ENCODE measurements at regions not wholly inside any gene's neighbourhood (a gene's known extent, or its start where the extent isn't known, plus 50 kb on each side); places are given as distances from the start of the nearest gene placed in this dataset.
"Not testable (repeated sequence)": the region's sequence is repeated elsewhere in the genome, so short reads cannot be mapped to it uniquely, and the experiment has no call there.

DNA sequence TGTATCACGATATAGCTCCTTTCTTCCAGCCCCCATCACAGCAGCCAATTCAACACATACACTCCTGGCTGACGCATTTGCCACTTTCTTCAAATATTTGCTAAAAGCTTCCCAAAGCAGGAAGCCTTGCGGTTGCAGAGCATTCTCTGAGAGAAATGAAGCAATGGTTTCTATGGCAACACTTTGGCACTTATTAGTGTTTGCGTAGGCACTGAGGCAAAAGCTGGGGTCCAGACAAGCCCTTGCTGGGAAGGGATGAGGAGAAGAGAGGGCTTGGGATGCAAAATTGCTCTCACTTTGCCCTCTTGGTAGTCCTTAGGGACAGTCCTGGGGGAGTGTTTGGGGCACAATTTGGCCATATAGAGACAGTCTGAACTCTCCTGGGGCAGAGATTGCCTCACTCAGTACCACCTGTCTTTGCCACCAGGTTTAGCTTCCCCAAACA lies 55.0 kb upstream of the PAK3 start:
- H3K27ac ChIP-seq (ENCODE audit: low read depth, low read length): no peak overlapping the region
- DNase-seq (ENCODE audit: low read depth, low spot score): peak; percentile 20
- ChIA-PET CTCF (interaction anchor here (1.2 kb wide), 1 partner anchor 59 kb away, joined by 3 read pairs; no protein-coding TSS in a partner anchor), POLR2A (no interaction called here)
- no peaks in the 10 kb centered on the region for H3K9me3 ChIP-seq (ENCODE audit: control insufficient read depth, insufficient read depth, low read length)
- no peaks in the 10 kb centered on the region for H3K27me3 ChIP-seq (ENCODE audit: control insufficient read depth, insufficient read depth, low read length)
- H3K4me3 ChIP-seq (ENCODE audit: low read depth, low read length): no peak overlapping the region
- TF ChIP-seq, protein P1, sequence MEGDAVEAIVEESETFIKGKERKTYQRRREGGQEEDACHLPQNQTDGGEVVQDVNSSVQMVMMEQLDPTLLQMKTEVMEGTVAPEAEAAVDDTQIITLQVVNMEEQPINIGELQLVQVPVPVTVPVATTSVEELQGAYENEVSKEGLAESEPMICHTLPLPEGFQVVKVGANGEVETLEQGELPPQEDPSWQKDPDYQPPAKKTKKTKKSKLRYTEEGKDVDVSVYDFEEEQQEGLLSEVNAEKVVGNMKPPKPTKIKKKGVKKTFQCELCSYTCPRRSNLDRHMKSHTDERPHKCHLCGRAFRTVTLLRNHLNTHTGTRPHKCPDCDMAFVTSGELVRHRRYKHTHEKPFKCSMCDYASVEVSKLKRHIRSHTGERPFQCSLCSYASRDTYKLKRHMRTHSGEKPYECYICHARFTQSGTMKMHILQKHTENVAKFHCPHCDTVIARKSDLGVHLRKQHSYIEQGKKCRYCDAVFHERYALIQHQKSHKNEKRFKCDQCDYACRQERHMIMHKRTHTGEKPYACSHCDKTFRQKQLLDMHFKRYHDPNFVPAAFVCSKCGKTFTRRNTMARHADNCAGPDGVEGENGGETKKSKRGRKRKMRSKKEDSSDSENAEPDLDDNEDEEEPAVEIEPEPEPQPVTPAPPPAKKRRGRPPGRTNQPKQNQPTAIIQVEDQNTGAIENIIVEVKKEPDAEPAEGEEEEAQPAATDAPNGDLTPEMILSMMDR (IDR thresholded peaks at IDR 0.05; ENCODE audit: low read depth, low read length): no peak

DNA sequence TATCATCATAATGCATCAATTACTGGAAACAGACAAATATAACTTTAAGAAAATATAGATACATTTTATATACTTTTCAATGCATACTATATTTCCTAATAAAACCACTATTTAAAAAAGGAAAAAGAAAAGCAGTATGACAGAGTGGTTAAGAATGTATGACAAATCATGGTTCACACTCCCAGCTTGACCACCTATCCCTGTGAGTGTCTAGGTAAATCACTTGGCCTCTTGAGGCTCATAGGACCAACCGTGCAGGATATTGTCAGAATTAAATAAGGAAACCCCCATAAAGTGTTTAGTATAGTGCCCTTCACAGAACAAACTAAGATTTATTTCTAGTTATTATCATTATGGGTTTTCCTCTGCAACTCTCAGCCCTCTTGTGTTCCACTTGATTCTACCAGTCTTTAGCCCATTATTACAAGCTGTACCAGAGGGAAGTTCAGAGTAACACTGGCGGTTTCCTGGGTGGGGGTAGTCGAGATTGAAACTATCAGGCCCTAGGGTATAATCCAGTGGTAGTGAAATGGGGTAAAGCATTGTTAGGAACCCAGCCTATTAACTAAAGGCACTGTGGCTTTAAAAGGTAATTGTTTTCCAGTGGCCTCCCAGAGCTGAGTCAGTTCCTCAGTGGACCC lies 55.5 kb upstream of the PAK3 start:
- Histone ChIP-seq H3K4me3 (ENCODE audit: low read depth, low read length) (no peak overlapping the region), H3K27ac (ENCODE audit: low read depth, low read length) (no peak overlapping the region)
- CTCF ChIA-PET: interaction anchor here (1.2 kb wide), 1 partner anchor 60 kb away, joined by 3 read pairs; no protein-coding TSS in a partner anchor

DNA sequence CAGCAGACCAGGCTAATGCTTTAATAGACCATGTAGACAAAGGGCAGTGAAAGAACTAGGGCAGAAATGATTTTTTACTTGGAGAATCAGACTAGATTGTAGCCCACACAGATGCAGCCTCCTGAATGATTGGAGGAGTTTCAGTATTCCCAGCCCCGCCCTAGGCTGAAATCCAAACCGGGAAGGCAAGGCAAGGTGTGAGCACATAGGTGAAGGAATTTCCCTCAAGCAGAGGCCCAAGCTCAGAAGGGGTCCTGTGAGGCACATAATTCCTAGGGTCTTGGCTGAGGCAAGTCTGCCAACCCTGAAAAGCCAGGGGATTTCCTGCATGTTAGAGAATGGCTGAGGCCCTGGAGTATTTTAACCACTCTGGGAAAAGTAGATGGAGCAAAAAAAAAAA lies 56.4 kb upstream of the PAK3 start:
- Histone ChIP-seq H3K9me3 (ENCODE audit: control insufficient read depth, insufficient read depth, low read length) (no peaks in the 10 kb centered on the region), H3K27ac (ENCODE audit: low read depth, low read length) (no peak overlapping the region), H3K4me3 (ENCODE audit: low read depth, low read length) (no peak overlapping the region), H3K27me3 (ENCODE audit: control insufficient read depth, insufficient read depth, low read length) (no peaks in the 10 kb centered on the region)
- ChIA-PET CTCF (no interaction called here), POLR2A (no interaction called here)
- no peak for DNase-seq (ENCODE audit: low read depth, low spot score)
- TF ChIP-seq, protein P1 (IDR thresholded peaks at IDR 0.05; ENCODE audit: low read depth, low read length): no peak

More for the DNA sequence above, 55.5 kb upstream of the PAK3 start:
- TF ChIP-seq, protein P1 (IDR thresholded peaks at IDR 0.05; ENCODE audit: low read depth, low read length): no peak
- POLR2A ChIA-PET: no interaction called here
- DNase-seq (ENCODE audit: low read depth, low spot score): no peak
- Histone ChIP-seq H3K27me3 (ENCODE audit: control insufficient read depth, insufficient read depth, low read length) (no peaks in the 10 kb centered on the region), H3K9me3 (ENCODE audit: control insufficient read depth, insufficient read depth, low read length) (no peaks in the 10 kb centered on the region)

DNA sequence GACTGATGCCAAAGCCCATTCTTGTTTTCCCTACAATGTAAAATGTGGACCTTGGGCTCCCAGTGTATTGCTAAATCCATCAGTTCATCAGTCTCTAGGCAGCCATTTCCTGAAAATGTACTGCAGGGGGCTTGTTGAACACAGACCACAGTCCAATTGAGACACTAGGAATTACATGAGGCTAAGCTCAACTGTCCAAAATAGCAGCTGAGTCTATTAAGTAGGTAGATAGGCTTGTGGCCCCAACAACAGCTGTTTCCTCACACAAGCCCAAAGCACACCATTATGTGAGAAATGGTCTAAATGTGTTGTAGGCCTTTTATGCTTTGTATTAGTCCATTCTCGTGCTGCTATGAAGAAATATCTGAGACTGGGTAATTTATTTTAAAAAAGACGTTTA lies 60.0 kb upstream of the PAK3 start:
- ChIA-PET CTCF (no interaction called here), POLR2A (no interaction called here)
- Histone ChIP-seq H3K27me3 (ENCODE audit: control insufficient read depth, insufficient read depth, low read length) (no peaks in the 10 kb centered on the region), H3K9me3 (ENCODE audit: control insufficient read depth, insufficient read depth, low read length) (no peaks in the 10 kb centered on the region), H3K4me3 (ENCODE audit: low read depth, low read length) (no peak overlapping the region), H3K27ac (ENCODE audit: low read depth, low read length) (no peak overlapping the region)
- TF ChIP-seq, protein P1 (IDR thresholded peaks at IDR 0.05; ENCODE audit: low read depth, low read length): no peak
- DNase-seq (ENCODE audit: low read depth, low spot score): no peak

DNA sequence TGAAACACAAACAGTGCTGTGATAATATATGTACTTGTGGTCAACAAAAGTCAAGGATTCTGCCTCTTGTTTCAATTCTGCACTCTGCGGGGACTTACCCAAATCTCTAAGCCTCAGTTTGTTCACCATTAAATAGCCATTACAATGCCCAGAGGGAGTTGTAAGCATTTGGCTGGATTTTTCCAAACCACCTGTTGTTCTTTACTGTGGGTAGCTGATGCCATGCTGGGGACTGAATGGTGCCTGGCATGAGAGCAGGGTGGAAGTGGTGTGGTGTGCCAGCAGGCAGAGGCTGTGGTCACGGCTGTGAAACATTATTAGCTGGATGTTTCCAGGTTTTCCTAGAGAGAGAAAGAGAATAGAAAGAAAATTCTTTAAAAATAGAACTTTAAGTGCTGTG lies 60.7 kb upstream of the PAK3 start:
- H3K4me3 ChIP-seq (ENCODE audit: low read depth, low read length): no peak overlapping the region
- POLR2A ChIA-PET: no interaction called here
- H3K9me3 ChIP-seq (ENCODE audit: control insufficient read depth, insufficient read depth, low read length): no peaks in the 10 kb centered on the region
- H3K27ac ChIP-seq (ENCODE audit: low read depth, low read length): no peak overlapping the region
- TF ChIP-seq, protein P1 (IDR thresholded peaks at IDR 0.05; ENCODE audit: low read depth, low read length): no peak
- H3K27me3 ChIP-seq (ENCODE audit: control insufficient read depth, insufficient read depth, low read length): no peaks in the 10 kb centered on the region
- CTCF ChIA-PET: no interaction called here
- no peak for DNase-seq (ENCODE audit: low read depth, low spot score)

DNA sequence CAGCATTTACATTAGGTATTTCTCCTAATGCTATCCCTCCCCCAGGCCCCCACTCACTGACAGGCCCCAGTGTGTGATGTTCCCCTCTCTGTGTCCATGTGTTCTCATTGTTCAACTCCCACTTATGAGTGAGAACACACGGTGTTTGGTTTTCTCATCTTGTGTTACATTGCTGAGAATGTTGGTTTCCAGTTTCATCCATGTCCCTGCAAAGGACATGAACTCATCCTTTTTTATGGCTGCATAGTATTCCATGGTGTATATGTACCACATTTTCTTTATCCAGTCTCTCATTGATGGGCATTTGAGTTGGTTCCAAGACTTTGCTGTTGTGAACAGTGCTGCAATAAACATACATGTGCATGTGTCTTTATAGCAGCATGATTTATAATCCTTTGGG lies 73.0 kb upstream of the PAK3 start:
- H3K27me3 ChIP-seq (ENCODE audit: control insufficient read depth, insufficient read depth, low read length); POLR2A ChIA-PET; H3K4me3 ChIP-seq (ENCODE audit: low read depth, low read length); DNase-seq (ENCODE audit: low read depth, low spot score); H3K9me3 ChIP-seq (ENCODE audit: control insufficient read depth, insufficient read depth, low read length); H3K27ac ChIP-seq (ENCODE audit: low read depth, low read length); CTCF ChIA-PET: not testable (repeated sequence)
